Mesenchymal stem cell (in vitro differentiated cells and primary cell): ENCODE measurements at regions not wholly inside any gene's neighbourhood (a gene's known extent, or its start where the extent isn't known, plus 50 kb on each side); places are given as distances from the start of the nearest gene placed in this dataset.

Source experiments
- DNase-seq: peaks from one replicate; pipeline ENCODE4 v3.0.0-alpha.2; 2013
- H2AFZ ChIP-seq: one replicate; pipeline ENCODE4 v1.6.1; 2013; ENCODE audit warnings: low read depth, mild to moderate bottlenecking, control low read depth, inconsistent platforms, low read length, moderate library complexity
- H2AK5ac ChIP-seq: 2 replicates; pipeline ENCODE4 v1.6.1; 2013; ENCODE audit warnings: low read length, moderate library complexity, mild to moderate bottlenecking, inconsistent platforms; ENCODE audit not compliant: severe bottlenecking
- H2BK120ac ChIP-seq: one replicate; pipeline ENCODE4 v1.6.1; 2013; ENCODE audit warnings: low read depth, mild to moderate bottlenecking, inconsistent platforms, low read length, moderate library complexity
- H2BK12ac ChIP-seq, 2 experiments: one replicate each; pipeline ENCODE4 v1.6.1; 2013; ENCODE audit warnings: inconsistent platforms in 2 of 2, low read length in 2 of 2, mild to moderate bottlenecking in 2 of 2, moderate library complexity in 2 of 2, control low read depth in 1 of 2
- H2BK15ac ChIP-seq: one replicate; pipeline ENCODE4 v1.6.1; 2013; ENCODE audit warnings: mild to moderate bottlenecking, low read depth, inconsistent platforms; ENCODE audit not compliant: poor library complexity, severe bottlenecking
- H2BK5ac ChIP-seq: 2 replicates; pipeline ENCODE4 v1.6.1; 2013; ENCODE audit warnings: low read depth, mild to moderate bottlenecking, low read length, control low read depth, inconsistent platforms; ENCODE audit not compliant: poor library complexity, severe bottlenecking
- H3K14ac ChIP-seq, 2 experiments: one replicate each; pipeline ENCODE4 v1.6.1; 2013; ENCODE audit warnings: inconsistent platforms in 2 of 2, low read length in 2 of 2, control low read depth in 1 of 2, mild to moderate bottlenecking in 1 of 2, moderate library complexity in 1 of 2
- H3K18ac ChIP-seq, 2 experiments: one replicate each; pipeline ENCODE4 v1.6.1; 2013; ENCODE audit warnings: inconsistent platforms in 2 of 2, low read length in 2 of 2, control low read depth in 1 of 2, low read depth in 1 of 2, mild to moderate bottlenecking in 1 of 2
- H3K23ac ChIP-seq, 2 experiments: one replicate each; pipeline ENCODE4 v1.6.1; 2013; ENCODE audit warnings: inconsistent platforms in 2 of 2, low read length in 2 of 2, mild to moderate bottlenecking in 2 of 2, moderate library complexity in 2 of 2, control low read depth in 1 of 2
- H3K27ac ChIP-seq: 2 replicates; pipeline ENCODE4 v1.5.1; 2013; ENCODE audit warnings: mild to moderate bottlenecking, moderate library complexity, low read length, control low read depth, inconsistent platforms; ENCODE audit not compliant: poor library complexity, severe bottlenecking
- H3K27me3 ChIP-seq, 2 experiments: 2 replicates each; pipeline versions ENCODE4 v1.6.1 to v1.7.0; 2013; ENCODE audit warnings: low read length in 2 of 2, mild to moderate bottlenecking in 2 of 2, moderate library complexity in 2 of 2, control low read depth in 1 of 2, inconsistent platforms in 1 of 2; ENCODE audit not compliant: control insufficient read depth in 1 of 2, insufficient read depth in 1 of 2
- H3K36me3 ChIP-seq, 2 experiments: 2 replicates each; pipeline versions ENCODE4 v1.6.1 to v1.7.0; 2013; ENCODE audit warnings: low read length in 2 of 2, control low read depth in 1 of 2, inconsistent platforms in 1 of 2, low read depth in 1 of 2, mild to moderate bottlenecking in 1 of 2; ENCODE audit not compliant: insufficient read depth in 2 of 2, control insufficient read depth in 1 of 2
- H3K4ac ChIP-seq, 2 experiments: one replicate each; pipeline ENCODE4 v1.6.1; 2013; ENCODE audit warnings: inconsistent platforms in 2 of 2, low read length in 2 of 2, mild to moderate bottlenecking in 2 of 2, moderate library complexity in 2 of 2, control low read depth in 1 of 2, low read depth in 1 of 2
- H3K4me1 ChIP-seq: 2 replicates; pipeline ENCODE4 v1.6.1; 2013; ENCODE audit warnings: low read depth, low read length, control low read depth; ENCODE audit not compliant: control insufficient read depth, insufficient read depth
- H3K4me2 ChIP-seq: 2 replicates; pipeline ENCODE4 v1.6.1; 2013; ENCODE audit warnings: low read length, mild to moderate bottlenecking, inconsistent platforms; ENCODE audit not compliant: poor library complexity, severe bottlenecking
- H3K4me3 ChIP-seq, 2 experiments: 2 replicates each; pipeline versions ENCODE4 v1.5.1 to v1.7.0; 2013; ENCODE audit warnings: low read length in 2 of 2, mild to moderate bottlenecking in 2 of 2, control low read depth in 1 of 2, low read depth in 1 of 2; ENCODE audit not compliant: insufficient read depth in 1 of 2
- H3K79me1 ChIP-seq: replicated peaks from 2 replicates; pipeline ENCODE4 v1.6.1; 2013; ENCODE audit warnings: mild to moderate bottlenecking, control low read depth, low read length, inconsistent platforms; ENCODE audit not compliant: poor library complexity, severe bottlenecking
- H3K9ac ChIP-seq: 2 replicates; pipeline ENCODE4 v1.7.0; 2013; ENCODE audit warnings: mild to moderate bottlenecking, low read length, moderate library complexity
- H3K9me3 ChIP-seq: 2 replicates; pipeline ENCODE4 v1.7.0; 2013; ENCODE audit warnings: mild to moderate bottlenecking, low read length; ENCODE audit not compliant: control insufficient read depth
- H4K8ac ChIP-seq: one replicate; pipeline ENCODE4 v1.6.1; 2013; ENCODE audit warnings: inconsistent platforms, mild to moderate bottlenecking, low read length, moderate library complexity
- H4K91ac ChIP-seq: one replicate; pipeline ENCODE4 v1.6.1; 2013; ENCODE audit warnings: mild to moderate bottlenecking, low read length, inconsistent platforms
- WGBS: methylation state at CpG from one replicate; pipeline ENCODE4 v1.1.7; 2013; ENCODE audit warnings: mixed read lengths; 5-methylcytosine and 5-hydroxymethylcytosine counted together

DNA sequence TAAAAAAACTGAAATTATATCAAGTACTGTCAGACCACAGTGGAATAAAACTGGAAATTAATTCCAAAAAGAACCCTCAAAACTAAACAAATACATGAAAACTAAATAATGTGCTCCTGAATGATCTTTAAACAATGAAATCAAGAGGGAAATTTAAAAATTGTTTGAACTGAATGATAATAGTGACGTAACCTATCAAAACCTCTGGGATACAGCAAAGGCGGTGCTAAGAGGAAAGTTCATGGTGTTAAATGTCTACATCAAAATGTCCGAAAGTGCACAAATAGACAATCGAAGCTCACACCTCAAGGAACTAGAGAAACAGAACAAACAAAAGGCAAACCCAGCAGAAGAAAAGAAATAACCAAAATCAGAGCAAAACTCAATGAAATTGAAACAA lies 70.8 kb upstream of the TUBA3C start:
- DNase-seq = no peak
- Histone ChIP-seq H3K23ac (no peak overlapping the region), H2AFZ (no peak overlapping the region), H3K79me1 (no peaks in the 10 kb centered on the region), H2BK15ac (no peak overlapping the region), H3K27ac (no peak overlapping the region), H3K4ac (no peak overlapping the region), H4K8ac (no peak overlapping the region), H3K4me1 (no peaks in the 10 kb centered on the region), H3K9ac (no peak overlapping the region), H2BK12ac (no peak overlapping the region), H2BK5ac (no peak overlapping the region), H3K18ac (no peak overlapping the region), H2BK120ac (no peak overlapping the region), H3K36me3 (no peaks in the 10 kb centered on the region), H2AK5ac (no peak overlapping the region), H3K14ac (no peak overlapping the region), H3K4me3 (no peak overlapping the region), H3K4me2 (no peak overlapping the region), H3K27me3 (no peaks in the 10 kb centered on the region), H3K9me3 (peaks cover 8% of the 10 kb centered on the region), H4K91ac (no peak overlapping the region)
- WGBS = 66% methylated on average over 4 of the region's 4 CpGs

- Histone ChIP-seq H2BK15ac (no peak overlapping the region), H4K91ac (no peak overlapping the region), H3K14ac (no peak overlapping the region), H3K4me3 (no peak overlapping the region), H2AFZ (no peak overlapping the region), H3K36me3 (no peaks in the 10 kb centered on the region), H3K9me3 (no peaks in the 10 kb centered on the region), H3K9ac (no peak overlapping the region), H3K4me1 (no peaks in the 10 kb centered on the region), H3K18ac (no peak overlapping the region), H2BK12ac (no peak overlapping the region), H3K27ac (no peak overlapping the region), H3K23ac (no peak overlapping the region), H2BK120ac (no peak overlapping the region), H3K79me1 (no peaks in the 10 kb centered on the region), H3K4ac (no peak overlapping the region), H3K27me3 (no peaks in the 10 kb centered on the region), H2AK5ac (no peak overlapping the region), H4K8ac (no peak overlapping the region), H3K4me2 (no peak overlapping the region), H2BK5ac (no peak overlapping the region)
- no peak for DNase-seq
- WGBS = 65% methylated on average over 6 of the region's 6 CpGs
Observed at GRCh38 chr13:19239114-19239860, 57.7 kb upstream of the TUBA3C start.
